ENCODE measurements at regions not wholly inside any gene's neighbourhood (a gene's known extent, or its start where the extent isn't known, plus 50 kb on each side); places are given as distances from the start of the nearest gene placed in this dataset.

DNA sequence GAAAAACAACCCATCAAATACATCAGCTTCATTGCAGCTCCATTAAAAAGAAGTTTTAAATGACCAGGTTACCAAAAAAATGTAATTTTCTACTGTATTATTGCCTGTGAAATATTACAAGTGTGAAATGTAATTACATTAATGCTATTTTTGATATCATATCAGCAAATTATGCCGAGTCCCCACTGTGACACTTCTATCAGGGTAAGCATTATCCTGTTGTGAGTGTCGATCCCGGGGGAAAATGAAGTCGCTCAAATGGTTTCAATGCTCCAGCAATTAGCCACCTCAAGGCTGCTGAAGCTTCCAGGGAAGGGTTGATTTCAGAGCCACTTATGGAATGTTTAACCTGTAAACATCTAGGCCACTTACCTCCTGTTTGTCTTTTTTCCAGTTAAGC, 70.4 kb downstream of the RCN1 start:
- no peaks in the 10 kb centered on the region for H3K4me1 ChIP-seq
- DNase-seq: no peak
- intact Hi-C loops (cut with DNase I; ENCODE audit: low total_unique reads) (no loop called here), in situ Hi-C loops (cut with MboI; ENCODE audit: low sequenced_read_pairs in 4 of 4) (no loop called here)
- no peak for ATAC-seq
- H3K36me3 ChIP-seq: no peaks in the 10 kb centered on the region
- no peak overlapping the region for H3K27ac ChIP-seq
- TF ChIP-seq CTCF (IDR thresholded peaks at IDR 0.05 in 4 of 5, conservative IDR thresholded peaks at IDR 0.05 in 1 of 5): no peak
- no peak for TF ChIP-seq POLR2A (IDR thresholded peaks at IDR 0.05)
- H3K4me3 ChIP-seq: no peak overlapping the region
- no peaks in the 10 kb centered on the region for H3K27me3 ChIP-seq
- no peaks in the 10 kb centered on the region for H3K9me3 ChIP-seq

GRCh38 chr11:32162351-32162750, 71.5 kb downstream of the RCN1 start:
- TF ChIP-seq POLR2A (IDR thresholded peaks at IDR 0.05) (no peak), CTCF (IDR thresholded peaks at IDR 0.05 in 4 of 5, conservative IDR thresholded peaks at IDR 0.05 in 1 of 5) (no peak)
- Histone ChIP-seq H3K9me3 (no peaks in the 10 kb centered on the region), H3K36me3 (no peaks in the 10 kb centered on the region), H3K27ac (no peak overlapping the region), H3K27me3 (no peaks in the 10 kb centered on the region), H3K4me3 (no peak overlapping the region), H3K4me1 (no peaks in the 10 kb centered on the region)
- DNase-seq (no peak), ATAC-seq (no peak)
- in situ Hi-C loops (cut with MboI; ENCODE audit: low sequenced_read_pairs in 4 of 4) (no loop called here), intact Hi-C loops (cut with DNase I; ENCODE audit: low total_unique reads) (no loop called here)

DNA sequence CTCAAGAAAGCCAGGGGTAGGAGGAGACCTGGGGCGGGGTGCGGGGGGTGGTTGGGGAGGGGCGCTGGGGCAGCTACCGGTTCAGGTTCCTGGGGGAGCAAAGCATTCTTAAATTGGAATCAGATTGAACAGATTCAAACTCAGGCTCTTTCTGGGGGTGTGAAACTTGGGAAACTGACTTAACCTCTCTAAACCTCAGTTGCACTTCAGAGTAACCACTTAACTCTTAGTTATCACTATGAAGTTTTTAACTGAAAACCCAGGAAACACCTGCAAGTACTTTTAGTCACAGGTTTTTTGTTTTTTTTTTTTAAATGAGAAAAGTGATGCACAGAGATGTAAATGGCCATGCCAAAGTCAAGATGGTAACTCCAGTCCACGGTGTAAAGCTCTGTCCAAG, 72.0 kb downstream of the RCN1 start:
- in situ Hi-C loops (cut with MboI; ENCODE audit: low sequenced_read_pairs in 4 of 4): no loop called here
- TF ChIP-seq CTCF (IDR thresholded peaks at IDR 0.05 in 4 of 5, conservative IDR thresholded peaks at IDR 0.05 in 1 of 5): no peak
- no peak for TF ChIP-seq POLR2A (IDR thresholded peaks at IDR 0.05)
- Histone ChIP-seq H3K9me3 (no peaks in the 10 kb centered on the region), H3K27ac (no peak overlapping the region), H3K36me3 (no peaks in the 10 kb centered on the region), H3K4me3 (no peak overlapping the region), H3K4me1 (no peaks in the 10 kb centered on the region), H3K27me3 (no peaks in the 10 kb centered on the region)
- intact Hi-C loops (cut with DNase I; ENCODE audit: low total_unique reads): no loop called here
- DNase-seq (no peak), ATAC-seq (no peak)

DNA sequence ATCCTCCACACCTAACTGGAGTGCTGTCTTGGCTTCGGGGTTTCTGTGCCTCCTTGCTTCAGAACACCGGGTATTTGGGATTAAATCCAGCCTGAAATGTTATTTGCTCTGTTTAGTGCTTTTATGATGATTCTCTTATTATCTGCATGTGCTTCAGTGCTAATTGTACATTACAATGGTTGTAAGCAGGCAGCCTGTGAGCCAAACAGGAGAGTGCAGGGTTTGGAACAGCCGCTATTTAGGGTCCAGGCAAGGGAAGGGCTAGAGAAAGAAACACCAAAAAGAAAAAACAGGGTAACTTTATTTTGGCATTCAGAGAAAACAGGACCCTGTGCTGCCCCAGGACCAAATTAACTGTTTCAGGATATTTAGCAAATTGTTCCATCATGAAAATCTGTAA, 72.7 kb downstream of the RCN1 start:
- H3K4me1 ChIP-seq: no peaks in the 10 kb centered on the region
- in situ Hi-C loops (cut with MboI; ENCODE audit: low sequenced_read_pairs in 4 of 4): no loop called here
- H3K27me3 ChIP-seq: no peaks in the 10 kb centered on the region
- no peak overlapping the region for H3K27ac ChIP-seq
- no peak overlapping the region for H3K4me3 ChIP-seq
- TF ChIP-seq POLR2A (IDR thresholded peaks at IDR 0.05): no peak
- no peak for TF ChIP-seq CTCF (IDR thresholded peaks at IDR 0.05 in 4 of 5, conservative IDR thresholded peaks at IDR 0.05 in 1 of 5)
- no peak for DNase-seq
- ATAC-seq: no peak
- H3K36me3 ChIP-seq: no peaks in the 10 kb centered on the region
- intact Hi-C loops (cut with DNase I; ENCODE audit: low total_unique reads): no loop called here
- H3K9me3 ChIP-seq: no peaks in the 10 kb centered on the region

DNA sequence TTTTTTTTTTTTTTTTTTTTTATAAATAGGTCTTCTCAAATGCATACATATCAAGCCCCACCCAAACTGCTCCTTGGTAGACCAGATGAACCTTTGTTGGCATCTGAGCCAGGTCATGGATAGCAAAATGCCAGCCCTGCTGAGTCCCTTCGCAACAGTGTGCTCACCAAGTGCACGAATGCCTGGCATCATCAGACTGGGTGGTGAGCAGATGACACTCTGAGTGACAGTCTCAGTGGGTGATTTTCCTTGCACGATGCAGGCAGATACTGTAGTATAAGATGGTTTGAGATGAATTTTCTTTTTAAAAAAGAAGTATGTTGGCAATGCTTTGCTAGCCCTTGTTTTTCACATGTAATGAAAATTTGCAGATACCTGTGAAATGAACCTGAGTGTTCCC, 74.0 kb downstream of the RCN1 start:
- Histone ChIP-seq H3K36me3 (no peaks in the 10 kb centered on the region), H3K4me1 (no peaks in the 10 kb centered on the region), H3K27ac (no peak overlapping the region), H3K9me3 (no peaks in the 10 kb centered on the region), H3K4me3 (no peak overlapping the region), H3K27me3 (no peaks in the 10 kb centered on the region)
- intact Hi-C loops (cut with DNase I; ENCODE audit: low total_unique reads): no loop called here
- in situ Hi-C loops (cut with MboI; ENCODE audit: low sequenced_read_pairs in 4 of 4): no loop called here
- TF ChIP-seq CTCF (IDR thresholded peaks at IDR 0.05 in 4 of 5, conservative IDR thresholded peaks at IDR 0.05 in 1 of 5) (no peak), POLR2A (IDR thresholded peaks at IDR 0.05) (no peak)
- ATAC-seq (no peak), DNase-seq (no peak)

Data from gastrocnemius medialis (tissue), 4 donors.